Effector CD8-positive, alpha-beta T cell (primary cell): ENCODE measurements at regions not wholly inside any gene's neighbourhood (a gene's known extent, or its start where the extent isn't known, plus 50 kb on each side); places are given as distances from the start of the nearest gene placed in this dataset.

Experiments used
- DNase-seq: peaks from one replicate; lab custom pipeline; 2025; lab: John Stamatoyannopoulos, UW

DNA sequence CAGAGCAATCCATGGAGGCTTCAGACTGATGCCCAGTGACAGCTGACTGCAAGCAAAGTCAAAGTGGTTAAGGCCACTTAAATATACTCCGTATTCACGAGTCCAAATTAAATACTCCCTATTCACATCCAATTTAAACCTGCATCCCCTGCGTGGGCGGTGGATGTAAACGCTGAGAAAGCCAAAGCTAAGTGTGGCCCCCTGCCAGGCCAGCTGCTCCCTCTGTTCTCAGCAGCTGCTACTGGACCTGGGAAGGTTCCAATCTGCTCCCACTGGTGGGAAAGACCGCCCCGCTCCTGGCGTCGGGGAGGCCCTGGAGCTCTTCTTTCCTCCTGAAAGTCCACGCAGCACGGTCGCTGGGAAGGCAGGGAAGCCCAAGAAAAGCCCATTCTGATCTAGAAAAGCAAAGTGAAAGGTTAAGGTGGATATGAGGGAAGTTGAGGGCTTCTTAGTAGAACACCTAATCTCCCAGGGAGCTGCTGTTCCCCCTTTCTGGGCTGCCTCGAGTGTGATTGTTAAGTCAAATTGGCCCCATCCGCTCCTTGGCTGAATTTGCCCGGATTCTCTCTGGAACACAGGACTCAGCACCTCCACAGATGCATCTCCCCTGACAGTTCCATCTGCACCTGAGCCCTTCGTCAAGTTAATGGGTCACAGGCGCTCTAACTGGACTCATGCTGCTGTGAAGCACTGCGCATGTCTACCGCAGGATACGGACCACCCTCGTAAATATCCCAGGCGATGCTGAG is 205.5 kb downstream of the USP12 start:
- no peak for DNase-seq

DNA sequence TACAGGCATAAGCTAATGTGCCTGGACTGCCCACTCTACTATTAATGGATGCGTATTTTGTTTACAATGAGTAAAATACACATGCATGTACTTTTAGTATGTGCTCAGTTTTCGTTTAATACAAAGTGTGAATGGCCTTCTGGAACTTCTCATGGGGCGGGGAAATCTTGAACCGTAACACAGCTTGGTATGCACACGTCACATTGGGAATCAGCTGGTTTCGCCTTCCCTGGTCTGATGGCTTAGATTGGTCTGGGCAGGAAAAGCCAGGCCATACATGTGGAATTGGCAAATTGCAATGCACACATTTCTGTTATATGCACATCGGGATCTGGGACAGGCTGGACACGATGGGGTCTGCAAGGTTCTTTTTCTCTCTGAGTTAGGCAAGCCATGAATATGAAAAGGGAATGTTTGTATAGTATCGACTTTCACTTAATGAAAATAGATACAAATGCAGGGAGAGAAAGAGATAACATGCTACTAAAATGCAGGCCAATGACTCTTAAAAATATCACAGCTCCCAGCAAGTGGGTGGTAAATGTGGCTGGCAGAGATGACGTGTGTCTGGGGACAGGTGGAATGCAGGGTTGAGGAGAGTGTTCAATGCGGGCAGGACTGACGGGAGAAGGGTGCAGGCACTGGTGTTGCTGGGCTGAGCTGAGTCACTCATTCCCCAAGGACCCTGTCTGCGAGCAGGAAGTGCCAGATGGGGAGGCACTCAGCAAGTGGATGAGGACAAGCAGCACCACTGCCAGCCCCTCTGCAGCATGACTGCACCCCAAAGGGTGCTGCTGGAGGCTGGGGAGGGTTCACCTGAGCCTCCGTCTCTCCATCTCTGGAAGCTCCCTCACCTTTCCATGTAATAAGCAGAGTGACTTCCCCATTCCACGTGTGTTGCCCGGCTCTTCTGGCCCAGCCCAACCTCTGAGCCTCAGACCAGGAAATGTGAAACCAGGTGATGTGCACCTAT is 204.0 kb upstream of the GPR12 start:
- DNase-seq = no peak

GRCh38 chr13:26962671-26963070 is 202.1 kb upstream of the GPR12 start:
- no peak for DNase-seq

GRCh38 chr13:26961890-26962615 is 201.5 kb upstream of the GPR12 start:
- no peak for DNase-seq

- DNase-seq = no peak
Observed at GRCh38 chr13:26957182-26957581, 196.6 kb upstream of the GPR12 start.

DNA sequence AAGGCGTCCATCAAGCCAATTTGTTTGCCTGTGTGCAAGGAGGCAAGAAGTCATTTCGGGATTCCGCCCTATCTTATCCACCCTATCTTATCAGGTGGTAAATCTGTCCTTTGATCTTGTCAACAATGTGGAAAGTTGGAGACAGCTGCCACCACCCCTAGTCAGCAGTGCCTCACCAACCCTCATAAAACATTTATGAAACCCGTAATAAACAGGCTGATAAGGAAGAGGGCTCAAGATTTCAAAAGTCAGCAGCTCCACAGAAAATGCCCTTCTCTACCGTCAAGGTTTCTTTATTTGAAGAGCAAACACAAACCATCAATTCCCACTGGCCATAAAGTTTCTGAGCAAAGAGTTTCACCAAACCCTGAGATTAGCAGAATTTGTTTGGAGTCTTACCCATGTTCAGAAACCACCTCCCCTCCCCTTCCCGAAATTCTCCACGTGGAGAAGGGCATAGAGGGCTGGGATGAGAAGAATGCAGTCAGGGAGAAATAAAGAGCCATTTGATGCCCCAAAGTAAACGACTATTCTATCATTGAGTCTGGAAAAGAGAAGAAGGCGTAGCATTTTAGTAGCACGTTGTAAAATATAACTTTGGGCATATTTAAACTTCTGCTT is 196.0 kb upstream of the GPR12 start:
- no peak for DNase-seq

- no peak for DNase-seq
Observed at GRCh38 chr13:26954976-26955375, 194.4 kb upstream of the GPR12 start.

GRCh38 chr13:26953291-26953690 is 192.7 kb upstream of the GPR12 start:
- DNase-seq = no peak

DNA sequence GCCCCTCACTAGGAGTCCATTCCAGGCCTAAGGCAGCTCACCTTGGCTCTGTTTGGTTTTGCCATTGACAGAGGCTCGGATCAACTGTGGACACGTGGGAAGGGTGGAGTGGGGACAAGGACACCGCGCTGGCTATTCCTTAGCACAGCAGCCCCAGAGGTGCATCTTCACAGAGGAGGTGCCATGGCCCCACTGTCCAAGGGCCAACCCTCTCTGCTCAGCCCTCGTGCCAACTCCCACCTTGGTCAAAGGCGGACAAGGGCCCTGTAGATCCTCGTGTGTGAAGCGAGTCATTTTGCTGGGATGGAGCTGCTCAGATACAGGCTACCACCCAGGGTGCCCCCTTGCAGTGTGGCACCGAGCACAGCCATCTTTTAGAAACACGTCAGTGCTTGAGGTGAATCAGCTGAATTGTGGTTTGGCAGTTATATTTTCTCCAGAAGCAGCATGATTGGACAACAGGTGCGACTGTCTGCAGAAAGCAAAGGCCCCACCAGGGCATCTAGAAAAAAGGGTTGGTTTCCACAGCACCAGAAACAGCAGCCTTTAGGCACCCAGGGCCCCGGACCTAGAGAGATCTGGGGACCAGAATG is 192.1 kb upstream of the GPR12 start:
- no peak for DNase-seq

GRCh38 chr13:26951581-26952177 is 191.1 kb upstream of the GPR12 start:
- no peak for DNase-seq

GRCh38 chr13:26950968-26951367 is 190.4 kb upstream of the GPR12 start:
- DNase-seq = no peak

DNA sequence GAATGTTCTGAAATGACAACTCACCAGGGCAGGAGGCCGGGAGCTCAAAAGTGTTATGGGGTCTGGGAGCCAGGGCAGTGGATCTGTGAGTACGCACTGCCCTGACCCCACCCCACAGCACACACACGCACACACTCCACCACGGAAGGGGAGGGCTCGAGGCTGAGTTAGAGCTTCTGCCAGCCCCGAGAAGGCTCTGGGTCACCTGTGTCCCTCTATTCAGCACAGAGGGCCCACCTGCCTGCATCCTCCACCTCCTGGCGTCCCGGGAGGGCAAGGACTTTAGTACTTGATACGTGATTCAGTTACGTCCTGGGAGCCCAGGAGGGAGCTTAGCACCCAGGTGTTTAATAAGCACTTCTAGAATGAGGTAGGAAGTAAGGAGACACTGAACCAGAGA is 190.0 kb upstream of the GPR12 start:
- DNase-seq = no peak

DNA sequence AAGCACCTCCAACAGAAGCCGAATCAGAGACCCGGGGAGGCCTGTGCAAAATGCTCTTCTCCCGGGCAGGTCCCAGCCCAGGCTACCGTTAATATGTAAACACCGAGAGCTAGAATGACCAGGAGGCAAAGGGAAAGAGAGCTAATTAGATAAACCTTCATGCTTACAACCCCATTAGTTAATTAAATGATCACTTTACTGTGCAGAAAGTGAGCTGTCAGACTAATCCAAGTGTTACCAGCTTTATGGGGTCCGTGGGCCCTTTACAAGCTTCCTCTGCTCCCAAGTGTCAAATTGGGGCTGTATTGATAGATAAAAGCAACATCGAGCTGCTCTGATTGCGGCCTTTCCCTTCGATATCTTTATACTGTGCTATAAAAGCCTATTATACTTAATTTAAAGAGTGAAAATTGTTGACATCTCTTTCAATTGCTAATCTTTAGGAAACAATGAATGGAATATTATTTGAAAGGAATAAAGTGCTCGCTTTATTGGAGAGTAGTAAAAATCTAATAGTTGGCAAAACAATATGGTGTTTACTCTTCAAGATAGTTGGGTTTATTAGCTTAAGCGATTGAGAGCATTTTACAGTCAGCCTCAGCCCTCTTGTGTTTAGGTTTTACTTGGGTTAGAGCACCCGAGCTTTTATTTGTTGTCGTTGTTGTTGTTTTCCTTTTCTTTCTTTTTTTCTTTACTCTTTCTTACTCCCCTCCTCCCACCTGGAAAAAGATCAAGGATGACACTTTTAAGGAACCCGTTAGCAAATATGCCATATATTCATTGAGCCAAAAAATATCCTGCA is 189.3 kb upstream of the GPR12 start:
- no peak for DNase-seq

- DNase-seq = no peak
Observed at GRCh38 chr13:26948353-26948752, 187.8 kb upstream of the GPR12 start.

DNA sequence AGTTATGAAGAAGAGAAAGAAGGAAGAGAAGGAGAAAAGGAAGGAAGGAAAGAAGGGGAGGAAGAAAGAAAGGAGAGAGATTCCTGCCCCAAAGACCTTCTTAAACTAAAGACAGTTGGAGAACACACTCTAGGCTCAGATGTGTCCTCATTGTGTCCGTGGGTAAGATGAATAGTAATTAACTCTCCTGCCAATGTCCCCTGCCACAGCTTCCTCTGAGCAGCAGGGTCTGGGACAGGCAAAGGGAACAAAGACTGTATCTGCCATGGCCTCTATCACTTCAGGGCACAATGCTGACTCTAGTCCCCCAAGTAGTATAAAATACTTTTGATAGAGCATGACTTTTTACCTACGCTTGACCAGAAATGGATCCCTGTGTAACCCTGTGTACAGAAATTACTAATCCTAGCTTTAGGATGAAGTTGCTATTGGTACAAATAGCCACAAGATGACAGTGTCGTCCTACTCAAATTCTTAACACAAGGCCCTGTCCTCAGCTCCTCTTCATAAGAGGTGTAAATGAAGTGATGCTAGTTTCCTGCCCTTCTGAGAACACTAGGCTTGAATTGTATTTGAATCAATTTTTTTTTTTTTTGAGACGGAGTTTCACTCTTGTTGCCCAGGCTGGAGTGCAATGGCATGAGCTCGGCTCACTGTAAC is 186.2 kb upstream of the GPR12 start:
- no peak for DNase-seq

DNA sequence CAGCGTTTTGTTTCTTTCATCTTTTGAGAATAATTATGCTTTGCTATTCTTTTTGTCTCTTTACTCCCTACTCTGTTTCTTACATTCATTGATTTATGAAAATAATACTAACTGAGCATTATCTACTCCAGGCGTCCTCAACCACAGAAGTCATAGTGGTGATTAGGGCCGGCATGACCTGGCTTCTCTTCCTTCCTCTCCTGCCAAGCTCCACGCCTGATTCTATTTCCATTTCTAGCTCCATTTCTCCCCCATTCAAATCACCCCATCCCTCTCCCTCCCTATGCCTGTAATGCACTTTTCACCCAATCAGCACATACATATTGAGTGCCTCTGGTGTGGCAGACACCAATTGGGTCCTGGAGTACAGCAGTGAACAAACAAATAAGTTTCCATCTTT is 183.2 kb upstream of the GPR12 start:
- no peak for DNase-seq

DNA sequence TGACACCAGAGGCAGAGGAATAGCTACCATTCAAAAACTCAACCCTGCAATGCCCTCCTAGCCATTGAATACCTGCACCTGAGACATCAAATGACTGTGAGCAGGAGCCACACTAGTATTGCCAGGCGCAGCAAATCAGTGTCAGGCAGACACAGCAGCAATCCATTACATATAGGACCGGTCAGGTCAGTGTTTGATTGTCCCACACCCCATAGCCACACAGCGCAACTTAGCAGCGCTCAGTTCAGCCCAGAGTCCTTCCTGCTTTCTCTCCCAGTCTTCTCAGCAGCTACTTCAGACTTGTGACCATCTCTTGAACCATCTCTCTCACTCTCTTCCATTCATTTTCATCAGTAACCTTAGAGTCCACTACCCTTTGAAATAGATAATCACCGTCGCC is 181.6 kb upstream of the GPR12 start:
- no peak for DNase-seq

DNA sequence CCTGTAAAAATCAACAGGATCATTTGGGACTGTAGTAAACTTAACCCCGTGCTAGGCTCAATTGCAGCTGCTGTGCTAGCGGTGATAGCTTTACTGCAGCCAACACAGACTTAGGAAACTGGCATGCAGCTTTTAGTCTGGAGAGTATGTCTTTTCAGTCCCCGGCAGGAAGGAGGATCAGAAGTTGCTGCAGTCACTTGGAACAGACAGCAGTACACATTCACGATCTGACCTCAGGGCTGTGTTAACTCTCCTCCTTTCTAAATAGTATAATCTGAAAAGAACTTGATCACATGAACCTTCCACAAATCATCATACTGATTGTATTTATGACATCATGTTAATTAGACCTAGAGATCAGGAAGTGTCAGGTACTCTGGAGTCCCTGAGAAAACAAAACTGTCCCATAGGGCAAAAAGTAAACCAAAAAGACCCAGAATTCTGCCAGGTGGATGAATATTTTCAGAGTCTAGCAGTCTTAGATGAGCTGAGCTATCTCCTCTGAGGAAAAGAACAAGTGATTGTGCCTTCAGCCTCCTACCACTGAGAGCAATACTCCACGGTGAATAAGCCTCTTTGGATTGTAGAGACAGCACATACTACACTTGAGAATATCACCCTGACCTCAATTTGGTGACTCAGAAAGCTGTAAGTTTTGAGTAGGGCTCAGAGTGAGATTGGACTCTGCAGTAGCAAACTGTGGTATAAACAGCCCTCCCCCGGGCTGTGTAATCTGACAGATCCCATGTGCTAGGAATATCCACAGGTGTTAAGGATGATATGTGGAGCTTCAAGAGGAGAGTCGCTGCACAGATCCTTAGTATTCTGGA is 181.0 kb upstream of the GPR12 start:
- DNase-seq = no peak

DNA sequence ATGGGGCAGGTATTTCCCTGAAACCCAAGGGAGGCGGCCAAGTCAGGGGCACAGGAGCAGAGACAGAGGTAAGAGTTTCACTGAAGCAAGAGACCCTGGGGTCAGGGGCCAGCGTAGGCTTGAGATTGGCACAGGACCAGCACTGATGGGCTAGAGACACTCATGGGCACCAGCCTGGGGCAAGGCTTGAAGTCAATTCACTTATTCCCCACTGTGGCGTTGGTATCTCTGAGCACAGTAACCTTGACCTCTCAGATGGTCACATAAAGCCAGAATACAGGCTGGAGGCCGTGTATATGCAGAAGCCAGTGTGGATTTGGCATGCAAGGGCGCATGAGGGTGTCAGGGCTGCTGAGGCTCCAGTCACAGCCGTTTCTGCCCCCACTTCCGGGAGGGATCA is 173.5 kb upstream of the GPR12 start:
- no peak for DNase-seq
